BJ (cell line): ENCODE measurements at regions not wholly inside any gene's neighbourhood (a gene's known extent, or its start where the extent isn't known, plus 50 kb on each side); places are given as distances from the start of the nearest gene placed in this dataset.

Experiments used
- CTCF ChIA-PET: fragments of 350-600 bp; formaldehyde crosslinking; extraction: SDS; loops from one replicate; lab custom pipeline; 2021; ENCODE audit warnings: antibody characterized with exemption, inconsistent platforms; lab: Yijun Ruan, JAX
- POLR2A ChIA-PET: fragments of 300-600 bp; sonication (Branson Sonifier 250); formaldehyde crosslinking; extraction: SDS; loops from one replicate; lab custom pipeline; 2021; ENCODE audit warnings: antibody characterized with exemption; lab: Charles Lee
- DNase-seq: peaks from one replicate; pipeline ENCODE4 v3.0.0-alpha.2; 2011; ENCODE audit warnings: low read depth
- H3K27me3 ChIP-seq: 2 replicates; pipeline ENCODE4 v1.6.0; 2011; ENCODE audit warnings: low read length; ENCODE audit not compliant: control insufficient read depth, insufficient read depth
- H3K36me3 ChIP-seq: 2 replicates; pipeline ENCODE4 v1.5.1; 2011; ENCODE audit warnings: low read length; ENCODE audit not compliant: control insufficient read depth, insufficient read depth
- H3K4me3 ChIP-seq: 2 replicates; pipeline ENCODE4 v1.5.1; 2011; ENCODE audit warnings: low read depth, mild to moderate bottlenecking, control low read depth, low read length
- CTCF ChIP-seq: IDR thresholded peaks from 2 replicates; pipeline ENCODE4 v1.5.1; 2011; ENCODE audit warnings: low read depth, mild to moderate bottlenecking, control low read depth, inconsistent platforms, low read length, moderate library complexity; ENCODE audit not compliant: insufficient read depth

DNA sequence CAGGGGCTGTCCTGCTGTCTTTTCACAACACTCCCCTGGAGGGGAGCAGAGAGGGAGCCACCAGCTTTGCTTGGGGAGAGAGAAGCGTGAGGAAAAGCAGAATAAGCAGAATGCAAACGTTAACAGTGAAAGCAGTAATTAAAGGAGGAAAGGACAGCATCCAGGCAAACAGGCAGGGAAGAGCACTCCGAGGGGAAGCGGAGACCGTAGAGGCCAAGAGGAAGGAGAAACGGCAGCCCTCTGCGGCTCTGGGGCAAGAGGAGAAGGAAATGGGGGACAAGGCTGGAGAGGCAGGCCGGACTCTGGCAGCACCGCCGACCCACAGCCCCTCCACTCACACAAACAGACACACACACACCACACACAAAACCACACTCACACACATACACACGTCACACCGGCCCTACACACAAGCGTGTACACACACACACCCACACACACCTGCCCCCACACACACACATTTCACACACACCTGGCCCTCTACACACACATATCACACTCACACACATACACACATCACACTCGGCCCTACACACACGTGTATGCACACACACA is 449.8 kb downstream of the SOX6 start:
- Histone ChIP-seq H3K36me3 (no peaks in the 10 kb centered on the region), H3K4me3 (no peak overlapping the region), H3K27me3 (no peaks in the 10 kb centered on the region)
- ChIA-PET CTCF (interaction anchor here (0.9 kb wide), 1 partner anchor 12 kb away, joined by 4 read pairs; no protein-coding TSS in a partner anchor), POLR2A (no interaction called here)
- no peak for DNase-seq
- TF ChIP-seq CTCF, result no peak

- ChIA-PET POLR2A (no interaction called here), CTCF (no interaction called here)
- DNase-seq, result no peak
- Histone ChIP-seq H3K27me3 (no peaks in the 10 kb centered on the region), H3K4me3 (no peak overlapping the region), H3K36me3 (no peaks in the 10 kb centered on the region)
- no peak for TF ChIP-seq CTCF
Measured at GRCh38 chr11:15907806-15908205, 448.5 kb downstream of the SOX6 start.

GRCh38 chr11:15909937-15910598 is 446.3 kb downstream of the SOX6 start:
- Histone ChIP-seq H3K36me3 (no peaks in the 10 kb centered on the region), H3K4me3 (no peak overlapping the region), H3K27me3 (no peaks in the 10 kb centered on the region; the same call in 1 of the 2 replicates)
- CTCF ChIA-PET, result interaction anchor here (2.0 kb wide), 1 partner anchor 16 kb away, joined by 5 read pairs; no protein-coding TSS in a partner anchor
- no peak for TF ChIP-seq CTCF
- no peak for DNase-seq
- POLR2A ChIA-PET, result no interaction called here

GRCh38 chr11:15910761-15911160 is 445.6 kb downstream of the SOX6 start:
- POLR2A ChIA-PET, result no interaction called here
- H3K27me3 ChIP-seq, result peaks cover 4% of the 10 kb centered on the region
- no peak overlapping the region for H3K4me3 ChIP-seq
- H3K36me3 ChIP-seq, result no peaks in the 10 kb centered on the region
- DNase-seq, result no peak
- CTCF ChIA-PET, result interaction anchor here (2.0 kb wide), 1 partner anchor 15 kb away, joined by 5 read pairs; no protein-coding TSS in a partner anchor
- no peak for TF ChIP-seq CTCF

- ChIA-PET POLR2A (no interaction called here), CTCF (interaction anchor here (2.0 kb wide), 1 partner anchor 15 kb away, joined by 5 read pairs; no protein-coding TSS in a partner anchor)
- no peak for DNase-seq
Measured at GRCh38 chr11:15911377-15912044, 444.8 kb downstream of the SOX6 start.

More at GRCh38 chr11:15911377-15912044, 444.8 kb downstream of the SOX6 start:
- H3K36me3 ChIP-seq, result no peaks in the 10 kb centered on the region
- peaks cover 4% of the 10 kb centered on the region for H3K27me3 ChIP-seq
- no peak for TF ChIP-seq CTCF
- no peak overlapping the region for H3K4me3 ChIP-seq
